ENCODE measurements at regions not wholly inside any gene's neighbourhood (a gene's known extent, or its start where the extent isn't known, plus 50 kb on each side); places are given as distances from the start of the nearest gene placed in this dataset.
"Not testable (repeated sequence)": the region's sequence is repeated elsewhere in the genome, so short reads cannot be mapped to it uniquely, and the experiment has no call there.

GRCh38 chr5:130452744-130453143 lies 548.5 kb downstream of the CHSY3 start:
- WGBS: 100% methylated on average over 1 of the region's 1 CpG
- H3K4me1 ChIP-seq (ENCODE audit: insufficient read depth, low read length): no peaks in the 10 kb centered on the region
- H3K27me3 ChIP-seq (ENCODE audit: insufficient read depth, low read length): no peaks in the 10 kb centered on the region
- no peak overlapping the region for H3K4me3 ChIP-seq (ENCODE audit: low read length)
- H3K9ac ChIP-seq (ENCODE audit: low read depth, low read length): no peak overlapping the region
- peaks cover 9% of the 10 kb centered on the region for H3K9me3 ChIP-seq (ENCODE audit: insufficient read depth, low read depth, low read length)
- H3K36me3 ChIP-seq (ENCODE audit: insufficient read depth, low read length): no peaks in the 10 kb centered on the region
- no peak overlapping the region for H3K27ac ChIP-seq (ENCODE audit: low read depth, low read length)

GRCh38 chr5:130436430-130436829 lies 532.2 kb downstream of the CHSY3 start:
- 100% methylated on average over 1 of the region's 1 CpG for WGBS
- Histone ChIP-seq H3K27me3 (ENCODE audit: insufficient read depth, low read length) (no peaks in the 10 kb centered on the region), H3K4me3 (ENCODE audit: low read length) (no peak overlapping the region), H3K36me3 (ENCODE audit: insufficient read depth, low read length) (no peaks in the 10 kb centered on the region), H3K27ac (ENCODE audit: low read depth, low read length) (no peak overlapping the region), H3K4me1 (ENCODE audit: insufficient read depth, low read length) (no peaks in the 10 kb centered on the region), H3K9me3 (ENCODE audit: insufficient read depth, low read depth, low read length) (peaks cover 16% of the 10 kb centered on the region), H3K9ac (ENCODE audit: low read depth, low read length) (no peak overlapping the region)

DNA sequence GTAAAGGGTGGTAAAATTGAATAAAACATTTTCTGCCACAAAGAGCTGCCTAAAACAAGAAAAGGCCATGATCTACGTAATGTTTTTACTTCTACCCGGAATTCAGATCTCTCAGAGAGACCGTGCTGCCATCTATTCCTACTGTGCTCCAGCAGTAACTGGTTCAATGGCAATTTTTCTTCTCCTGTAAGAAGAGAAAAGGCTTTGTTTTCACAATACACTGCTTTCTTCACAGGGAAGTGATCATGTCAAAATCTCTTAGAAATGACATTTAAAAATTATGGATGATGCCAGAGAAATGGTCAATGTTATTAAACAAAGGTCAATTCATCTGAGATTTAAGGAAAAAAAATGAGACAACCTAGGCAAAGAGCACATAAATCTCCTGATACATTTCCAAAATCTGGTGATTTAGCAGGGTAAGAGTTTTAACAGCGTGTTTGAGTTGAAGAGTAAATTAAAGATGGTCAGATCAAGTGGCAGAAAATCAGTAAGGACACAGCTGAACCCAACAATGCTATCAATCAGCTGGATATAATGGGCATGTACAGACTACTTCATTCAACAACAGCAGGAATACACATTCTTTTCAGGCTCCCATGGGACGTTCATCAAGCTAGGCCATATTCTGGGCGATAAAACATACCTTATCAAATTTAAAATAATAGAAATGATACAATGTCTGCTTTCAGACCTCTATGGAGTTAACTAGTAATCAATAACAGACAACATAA lies 523.1 kb downstream of the CHSY3 start:
- Histone ChIP-seq H3K9ac (ENCODE audit: low read depth, low read length) (no peak overlapping the region), H3K4me1 (ENCODE audit: insufficient read depth, low read length) (no peaks in the 10 kb centered on the region), H3K36me3 (ENCODE audit: insufficient read depth, low read length) (no peaks in the 10 kb centered on the region), H3K9me3 (ENCODE audit: insufficient read depth, low read depth, low read length) (no peaks in the 10 kb centered on the region), H3K27me3 (ENCODE audit: insufficient read depth, low read length) (no peaks in the 10 kb centered on the region), H3K4me3 (ENCODE audit: low read length) (no peak overlapping the region), H3K27ac (ENCODE audit: low read depth, low read length) (no peak overlapping the region)
- WGBS: 96% methylated on average over 5 of the region's 6 CpGs

DNA sequence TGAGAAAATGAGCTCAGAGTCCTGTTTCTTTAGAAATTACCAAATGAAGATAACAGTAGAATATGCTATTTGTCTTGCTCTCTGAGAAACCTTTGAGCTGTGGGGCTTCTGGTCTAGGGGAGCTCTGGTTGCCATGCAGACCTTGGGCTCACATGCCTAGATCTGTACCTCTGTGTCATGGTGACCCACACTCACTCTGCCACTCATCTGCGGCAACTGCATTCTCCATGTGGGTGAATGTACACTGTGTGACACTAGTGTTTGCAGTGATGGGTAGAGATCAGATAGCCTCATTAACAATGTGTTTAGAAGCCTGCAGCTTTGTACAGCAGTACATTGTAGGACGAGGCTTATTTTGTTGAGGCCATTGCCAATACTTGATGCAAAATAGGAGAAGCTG lies 521.2 kb downstream of the CHSY3 start:
- Histone ChIP-seq H3K4me3 (ENCODE audit: low read length) (no peak overlapping the region), H3K27me3 (ENCODE audit: insufficient read depth, low read length) (no peaks in the 10 kb centered on the region), H3K27ac (ENCODE audit: low read depth, low read length) (no peak overlapping the region), H3K9ac (ENCODE audit: low read depth, low read length) (no peak overlapping the region), H3K9me3 (ENCODE audit: insufficient read depth, low read depth, low read length) (no peaks in the 10 kb centered on the region), H3K36me3 (ENCODE audit: insufficient read depth, low read length) (no peaks in the 10 kb centered on the region), H3K4me1 (ENCODE audit: insufficient read depth, low read length) (no peaks in the 10 kb centered on the region)
- WGBS: 91% methylated on average over 2 of the region's 2 CpGs

- 77% methylated on average over 2 of the region's 2 CpGs for WGBS
- Histone ChIP-seq H3K9me3 (ENCODE audit: insufficient read depth, low read depth, low read length) (no peaks in the 10 kb centered on the region), H3K27me3 (ENCODE audit: insufficient read depth, low read length) (no peaks in the 10 kb centered on the region), H3K9ac (ENCODE audit: low read depth, low read length) (no peak overlapping the region), H3K4me3 (ENCODE audit: low read length) (no peak overlapping the region), H3K36me3 (ENCODE audit: insufficient read depth, low read length) (no peaks in the 10 kb centered on the region), H3K4me1 (ENCODE audit: insufficient read depth, low read length) (no peaks in the 10 kb centered on the region), H3K27ac (ENCODE audit: low read depth, low read length) (no peak overlapping the region)
These were observed 520.1 kb downstream of the CHSY3 start for GRCh38 chr5:130424341-130424740.

DNA sequence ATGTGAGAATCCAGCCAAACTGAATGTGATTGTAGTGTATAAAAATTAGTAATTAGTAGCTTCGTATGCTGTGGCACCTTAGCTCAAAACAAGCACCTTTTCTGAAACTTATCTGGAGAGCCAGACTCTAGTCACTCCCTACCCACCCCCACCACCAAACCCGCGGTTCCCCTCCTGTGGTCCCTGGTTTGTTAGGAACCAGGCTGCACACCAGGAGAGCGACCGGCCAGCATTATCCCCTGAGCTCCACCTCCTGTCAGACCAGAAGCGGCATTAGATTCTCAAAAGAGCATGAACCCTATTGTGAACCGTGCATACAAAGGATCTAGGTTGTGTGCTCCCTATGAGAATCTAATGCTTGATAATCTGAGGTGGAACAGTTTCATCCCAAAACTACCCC lies 498.6 kb downstream of the CHSY3 start:
- no peaks in the 10 kb centered on the region for H3K36me3 ChIP-seq (ENCODE audit: insufficient read depth, low read length)
- 20% methylated on average over 7 of the region's 7 CpGs for WGBS
- no peaks in the 10 kb centered on the region for H3K27me3 ChIP-seq (ENCODE audit: insufficient read depth, low read length)

GRCh38 chr5:130400091-130400490 lies 495.8 kb downstream of the CHSY3 start:
- Histone ChIP-seq H3K9me3 (ENCODE audit: insufficient read depth, low read depth, low read length) (no peaks in the 10 kb centered on the region), H3K4me3 (ENCODE audit: low read length) (no peak overlapping the region), H3K27ac (ENCODE audit: low read depth, low read length) (no peak overlapping the region), H3K9ac (ENCODE audit: low read depth, low read length) (no peak overlapping the region), H3K27me3 (ENCODE audit: insufficient read depth, low read length) (no peaks in the 10 kb centered on the region), H3K4me1 (ENCODE audit: insufficient read depth, low read length) (peaks cover 13% of the 10 kb centered on the region), H3K36me3 (ENCODE audit: insufficient read depth, low read length) (no peaks in the 10 kb centered on the region)

More for the DNA sequence above, 498.6 kb downstream of the CHSY3 start:
- H3K4me3 ChIP-seq (ENCODE audit: low read length): no peak overlapping the region
- H3K27ac ChIP-seq (ENCODE audit: low read depth, low read length): no peak overlapping the region
- no peaks in the 10 kb centered on the region for H3K9me3 ChIP-seq (ENCODE audit: insufficient read depth, low read depth, low read length)
- H3K9ac ChIP-seq (ENCODE audit: low read depth, low read length): no peak overlapping the region
- H3K4me1 ChIP-seq (ENCODE audit: insufficient read depth, low read length): peaks cover 13% of the 10 kb centered on the region

- 95% methylated on average over 4 of the region's 4 CpGs for WGBS
- H3K9ac ChIP-seq (ENCODE audit: low read depth, low read length): no peak overlapping the region
- no peaks in the 10 kb centered on the region for H3K27me3 ChIP-seq (ENCODE audit: insufficient read depth, low read length)
- no peak overlapping the region for H3K27ac ChIP-seq (ENCODE audit: low read depth, low read length)
- H3K4me1 ChIP-seq (ENCODE audit: insufficient read depth, low read length): peaks cover 13% of the 10 kb centered on the region
- no peaks in the 10 kb centered on the region for H3K9me3 ChIP-seq (ENCODE audit: insufficient read depth, low read depth, low read length)
- H3K4me3 ChIP-seq (ENCODE audit: low read length): no peak overlapping the region
- no peaks in the 10 kb centered on the region for H3K36me3 ChIP-seq (ENCODE audit: insufficient read depth, low read length)
These were observed 494.6 kb downstream of the CHSY3 start for GRCh38 chr5:130398825-130399224.

- not testable (repeated sequence) for H3K27me3 ChIP-seq (ENCODE audit: insufficient read depth, low read length); H3K36me3 ChIP-seq (ENCODE audit: insufficient read depth, low read length); H3K27ac ChIP-seq (ENCODE audit: low read depth, low read length); H3K9ac ChIP-seq (ENCODE audit: low read depth, low read length); H3K4me3 ChIP-seq (ENCODE audit: low read length); H3K9me3 ChIP-seq (ENCODE audit: insufficient read depth, low read depth, low read length)
- WGBS: 88% methylated on average over 1 of the region's 1 CpG
- H3K4me1 ChIP-seq (ENCODE audit: insufficient read depth, low read length): peaks cover 12% of the 10 kb centered on the region
These were observed 493.5 kb downstream of the CHSY3 start for GRCh38 chr5:130397727-130398126.

- Histone ChIP-seq H3K36me3 (ENCODE audit: insufficient read depth, low read length) (no peaks in the 10 kb centered on the region), H3K27ac (ENCODE audit: low read depth, low read length) (no peak overlapping the region), H3K27me3 (ENCODE audit: insufficient read depth, low read length) (no peaks in the 10 kb centered on the region), H3K4me1 (ENCODE audit: insufficient read depth, low read length) (peaks cover 7% of the 10 kb centered on the region; the same call in 1 of the 2 replicates), H3K9me3 (ENCODE audit: insufficient read depth, low read depth, low read length) (no peaks in the 10 kb centered on the region), H3K4me3 (ENCODE audit: low read length) (no peak overlapping the region), H3K9ac (ENCODE audit: low read depth, low read length) (no peak overlapping the region)
- WGBS: 100% methylated on average over 1 of the region's 2 CpGs
These were observed 492.9 kb downstream of the CHSY3 start for GRCh38 chr5:130397132-130397531.

DNA sequence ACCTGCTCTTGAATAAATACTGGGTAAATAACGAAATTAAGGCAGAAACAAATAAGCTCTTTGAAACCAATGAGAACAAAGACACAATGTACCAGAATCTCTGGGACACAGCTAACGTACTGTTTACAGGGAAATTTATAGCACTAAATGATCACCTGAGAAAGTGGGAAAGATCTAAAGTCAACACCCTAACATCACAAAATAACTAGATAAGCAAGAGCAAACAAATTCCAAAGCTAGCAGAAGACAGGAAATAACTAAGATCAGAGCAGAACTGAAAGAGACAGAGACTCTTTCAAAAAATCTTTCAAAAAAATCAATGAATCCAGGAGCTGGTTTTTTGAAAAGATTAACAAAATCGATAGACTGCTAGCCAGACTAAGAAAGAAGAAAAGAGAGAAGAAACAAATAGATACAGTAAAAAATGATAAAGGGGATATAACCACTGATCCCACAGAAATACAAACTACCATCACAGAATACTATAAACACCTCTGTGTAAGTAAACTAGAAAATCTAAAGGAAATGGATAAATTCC lies 487.5 kb downstream of the CHSY3 start:
- not testable (repeated sequence) for H3K4me1 ChIP-seq (ENCODE audit: insufficient read depth, low read length); H3K36me3 ChIP-seq (ENCODE audit: insufficient read depth, low read length); H3K9ac ChIP-seq (ENCODE audit: low read depth, low read length); H3K9me3 ChIP-seq (ENCODE audit: insufficient read depth, low read depth, low read length); H3K27me3 ChIP-seq (ENCODE audit: insufficient read depth, low read length); H3K4me3 ChIP-seq (ENCODE audit: low read length); H3K27ac ChIP-seq (ENCODE audit: low read depth, low read length)
- 94% methylated on average over 2 of the region's 3 CpGs for WGBS

- peaks cover 3% of the 10 kb centered on the region; the same call in 1 of the 2 replicates for H3K4me1 ChIP-seq (ENCODE audit: insufficient read depth, low read length)
- no peaks in the 10 kb centered on the region for H3K27me3 ChIP-seq (ENCODE audit: insufficient read depth, low read length)
- no peaks in the 10 kb centered on the region for H3K9me3 ChIP-seq (ENCODE audit: insufficient read depth, low read depth, low read length)
- H3K9ac ChIP-seq (ENCODE audit: low read depth, low read length): no peak overlapping the region
- no peaks in the 10 kb centered on the region for H3K36me3 ChIP-seq (ENCODE audit: insufficient read depth, low read length)
- no peak overlapping the region for H3K4me3 ChIP-seq (ENCODE audit: low read length)
- 84% methylated on average over 1 of the region's 1 CpG for WGBS
- no peak overlapping the region for H3K27ac ChIP-seq (ENCODE audit: low read depth, low read length)
These were observed 481.9 kb downstream of the CHSY3 start for GRCh38 chr5:130386155-130386554.
